H1 (cell line): ENCODE measurements at regions not wholly inside any gene's neighbourhood (a gene's known extent, or its start where the extent isn't known, plus 50 kb on each side); places are given as distances from the start of the nearest gene placed in this dataset.

ENCODE experiments used
- ASH2L ChIP-seq: fragments of 200-600, 300-600 bp; sonication (generic); IDR thresholded peaks from one replicate; pipeline ENCODE4 v1.7.1; 2017; ENCODE audit warnings: low read length
- ATF2 ChIP-seq: IDR thresholded peaks from 2 replicates; pipeline ENCODE4 v1.6.1; 2012; ENCODE audit warnings: low read length, inconsistent platforms
- BACH1 ChIP-seq: IDR thresholded peaks from 2 replicates; pipeline ENCODE4 v1.6.1; 2012; ENCODE audit warnings: low read length, improper control_type of control experiment
- BCL11A ChIP-seq, 2 experiments: IDR thresholded peaks; one replicate each; pipeline ENCODE4 v1.6.1; 2011; ENCODE audit warnings: low read depth in 2 of 2, low read length in 2 of 2, mild to moderate bottlenecking in 2 of 2
- CHD7 ChIP-seq: fragments of 300-600 bp; sonication (generic); IDR thresholded peaks from 2 replicates; pipeline ENCODE4 v1.7.1; 2012; ENCODE audit warnings: low read length, moderate library complexity, mild to moderate bottlenecking, inconsistent platforms; ENCODE audit not compliant: insufficient replicate concordance
- HDAC6 ChIP-seq: IDR thresholded peaks from one replicate; pipeline ENCODE4 v1.7.1; 2012; ENCODE audit warnings: low read depth, mild to moderate bottlenecking, inconsistent platforms, low read length, moderate library complexity
- KDM4A ChIP-seq: IDR thresholded peaks from one replicate; pipeline ENCODE4 v1.7.1; 2012; ENCODE audit warnings: low read depth, mild to moderate bottlenecking, moderate library complexity, low read length, inconsistent platforms; ENCODE audit not compliant: severe bottlenecking
- SIRT6 ChIP-seq: IDR thresholded peaks from one replicate; pipeline ENCODE4 v1.7.1; 2012; ENCODE audit warnings: low read length, inconsistent platforms
- TEAD4 ChIP-seq: IDR thresholded peaks from 2 replicates; pipeline ENCODE4 v1.6.1; 2012; ENCODE audit warnings: low read depth, low read length, inconsistent platforms, mixed read lengths

GRCh38 chr15:98428253-98428989 is 219.9 kb upstream of the IGF1R start (continued):
- TF ChIP-seq KDM4A (peak; percentile 65), BACH1 (peak; percentile 22; the same call in 1 of the 2 replicates), ASH2L (peak; percentile 20), CHD7 (no peak), SIRT6 (no peak), ATF2 (no peak), BCL11A (IDR thresholded peaks at IDR 0.05; ENCODE audit: low read depth in 2 of 2, low read length in 2 of 2) (no peak), HDAC6 (no peak), TEAD4 (0 out of 2 replicates have a peak, but pooled peaks have one; percentile 3)
